ENCODE measurements at regions not wholly inside any gene's neighbourhood (a gene's known extent, or its start where the extent isn't known, plus 50 kb on each side); places are given as distances from the start of the nearest gene placed in this dataset.

DNA sequence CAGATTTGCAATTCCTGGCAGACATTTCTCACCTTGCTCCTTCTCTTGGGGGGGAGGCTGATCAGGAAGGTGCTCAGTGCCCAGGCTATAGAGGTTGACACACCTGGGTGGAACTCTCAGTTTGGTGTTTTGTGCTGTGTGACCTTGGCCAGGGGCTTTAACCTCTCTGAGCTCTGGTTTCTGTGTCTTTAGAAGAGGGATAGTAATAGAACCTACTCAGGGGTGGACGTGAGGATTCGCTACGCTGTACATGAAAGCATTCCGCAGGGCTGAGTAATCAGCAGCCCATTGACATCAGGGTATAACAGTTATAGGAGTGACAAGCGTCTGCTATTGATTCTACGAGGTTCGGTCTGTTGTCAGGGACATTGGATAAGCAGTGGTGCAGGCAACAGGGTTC, 98.1 kb downstream of the PHETA1 start:
- DNase-seq (ENCODE audit: low read depth): no peak
- Mint-ChIP-seq H3K27me3 (ENCODE audit: low read depth, unreplicated experiment) (peaks cover 10% of the 10 kb centered on the region), H3K9me3 (ENCODE audit: unreplicated experiment) (no peaks in the 10 kb centered on the region), H3K4me3 (ENCODE audit: unreplicated experiment) (no peak overlapping the region), H3K36me3 (ENCODE audit: low read depth, unreplicated experiment) (no peaks in the 10 kb centered on the region), H3K4me1 (ENCODE audit: low read depth, unreplicated experiment) (peaks cover 7% of the 10 kb centered on the region), H3K27ac (ENCODE audit: unreplicated experiment) (no peak overlapping the region)
- no peaks in the 10 kb centered on the region for H3K4me1 ChIP-seq (ENCODE audit: insufficient read depth, low read length)
- no peak overlapping the region for H3K27ac ChIP-seq (ENCODE audit: low read depth, low read length)
- H3K4me2 ChIP-seq (ENCODE audit: low read length): no peak overlapping the region
- H3K79me2 ChIP-seq (ENCODE audit: insufficient read depth, low read length): no peaks in the 10 kb centered on the region
- H2AFZ ChIP-seq (ENCODE audit: low read depth, low read length): no peak overlapping the region
- H3K4me3 ChIP-seq (ENCODE audit: insufficient read depth, low read depth, low read length): no peak overlapping the region
- H3K36me3 ChIP-seq (ENCODE audit: insufficient read depth, low read length): no peaks in the 10 kb centered on the region
- FAIRE-seq: no peak
- H3K27me3 ChIP-seq (ENCODE audit: insufficient read depth, low read length): peaks cover 19% of the 10 kb centered on the region
- TF ChIP-seq EZH2 (IDR thresholded peaks at IDR 0.05; ENCODE audit: insufficient read depth, low read length): no peak
- TF ChIP-seq, protein P1, sequence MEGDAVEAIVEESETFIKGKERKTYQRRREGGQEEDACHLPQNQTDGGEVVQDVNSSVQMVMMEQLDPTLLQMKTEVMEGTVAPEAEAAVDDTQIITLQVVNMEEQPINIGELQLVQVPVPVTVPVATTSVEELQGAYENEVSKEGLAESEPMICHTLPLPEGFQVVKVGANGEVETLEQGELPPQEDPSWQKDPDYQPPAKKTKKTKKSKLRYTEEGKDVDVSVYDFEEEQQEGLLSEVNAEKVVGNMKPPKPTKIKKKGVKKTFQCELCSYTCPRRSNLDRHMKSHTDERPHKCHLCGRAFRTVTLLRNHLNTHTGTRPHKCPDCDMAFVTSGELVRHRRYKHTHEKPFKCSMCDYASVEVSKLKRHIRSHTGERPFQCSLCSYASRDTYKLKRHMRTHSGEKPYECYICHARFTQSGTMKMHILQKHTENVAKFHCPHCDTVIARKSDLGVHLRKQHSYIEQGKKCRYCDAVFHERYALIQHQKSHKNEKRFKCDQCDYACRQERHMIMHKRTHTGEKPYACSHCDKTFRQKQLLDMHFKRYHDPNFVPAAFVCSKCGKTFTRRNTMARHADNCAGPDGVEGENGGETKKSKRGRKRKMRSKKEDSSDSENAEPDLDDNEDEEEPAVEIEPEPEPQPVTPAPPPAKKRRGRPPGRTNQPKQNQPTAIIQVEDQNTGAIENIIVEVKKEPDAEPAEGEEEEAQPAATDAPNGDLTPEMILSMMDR (IDR thresholded peaks at IDR 0.05; ENCODE audit: insufficient read depth, low read depth, low read length): no peak
- H4K20me1 ChIP-seq (ENCODE audit: insufficient read depth, low read length): no peaks in the 10 kb centered on the region
- no peak overlapping the region for H3K9ac ChIP-seq (ENCODE audit: low read length)
- no peaks in the 10 kb centered on the region for H3K9me3 ChIP-seq (ENCODE audit: insufficient read depth, low read depth, low read length)

DNA sequence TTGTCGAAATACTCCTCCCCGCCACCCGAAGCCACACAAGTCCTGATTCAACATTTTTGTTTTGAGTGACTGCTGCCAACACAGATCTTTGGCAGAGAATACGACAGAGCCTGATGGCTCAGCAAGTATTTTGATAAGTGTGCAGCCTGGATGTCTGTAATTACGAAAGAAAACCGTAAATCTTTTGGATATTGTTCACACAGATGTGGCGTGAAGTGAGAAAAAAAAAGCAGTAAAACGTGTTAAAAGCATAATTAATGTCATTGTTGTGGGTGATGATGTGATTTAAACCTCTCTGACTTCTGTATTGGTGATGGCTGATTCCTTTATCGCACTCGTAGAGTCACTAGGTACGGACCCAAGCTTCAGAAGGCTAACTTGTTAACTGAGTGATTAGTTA, 98.7 kb downstream of the PHETA1 start:
- no peaks in the 10 kb centered on the region for H3K9me3 Mint-ChIP-seq (ENCODE audit: unreplicated experiment)
- H3K9me3 ChIP-seq (ENCODE audit: insufficient read depth, low read depth, low read length): no peaks in the 10 kb centered on the region
- no peaks in the 10 kb centered on the region for H3K36me3 ChIP-seq (ENCODE audit: insufficient read depth, low read length)
- no peaks in the 10 kb centered on the region for H3K4me1 ChIP-seq (ENCODE audit: insufficient read depth, low read length)
- no peak overlapping the region for H3K27ac ChIP-seq (ENCODE audit: low read depth, low read length)
- no peaks in the 10 kb centered on the region for H3K79me2 ChIP-seq (ENCODE audit: insufficient read depth, low read length)
- DNase-seq (ENCODE audit: low read depth): no peak
- H3K9ac ChIP-seq (ENCODE audit: low read length): no peak overlapping the region
- H3K4me3 Mint-ChIP-seq (ENCODE audit: unreplicated experiment): no peak overlapping the region
- peaks cover 7% of the 10 kb centered on the region for H3K4me1 Mint-ChIP-seq (ENCODE audit: low read depth, unreplicated experiment)
- H3K4me2 ChIP-seq (ENCODE audit: low read length): no peak overlapping the region
- H3K4me3 ChIP-seq (ENCODE audit: insufficient read depth, low read depth, low read length): no peak overlapping the region
- H2AFZ ChIP-seq (ENCODE audit: low read depth, low read length): no peak overlapping the region
- FAIRE-seq: no peak
- peaks cover 8% of the 10 kb centered on the region for H3K27me3 Mint-ChIP-seq (ENCODE audit: low read depth, unreplicated experiment)
- H3K27me3 ChIP-seq (ENCODE audit: insufficient read depth, low read length): peaks cover 19% of the 10 kb centered on the region
- TF ChIP-seq EZH2 (IDR thresholded peaks at IDR 0.05; ENCODE audit: insufficient read depth, low read length): no peak
- TF ChIP-seq, protein P1 (IDR thresholded peaks at IDR 0.05; ENCODE audit: insufficient read depth, low read depth, low read length): no peak
- no peaks in the 10 kb centered on the region for H4K20me1 ChIP-seq (ENCODE audit: insufficient read depth, low read length)
- H3K36me3 Mint-ChIP-seq (ENCODE audit: low read depth, unreplicated experiment): no peaks in the 10 kb centered on the region
- H3K27ac Mint-ChIP-seq (ENCODE audit: unreplicated experiment): no peak overlapping the region

DNA sequence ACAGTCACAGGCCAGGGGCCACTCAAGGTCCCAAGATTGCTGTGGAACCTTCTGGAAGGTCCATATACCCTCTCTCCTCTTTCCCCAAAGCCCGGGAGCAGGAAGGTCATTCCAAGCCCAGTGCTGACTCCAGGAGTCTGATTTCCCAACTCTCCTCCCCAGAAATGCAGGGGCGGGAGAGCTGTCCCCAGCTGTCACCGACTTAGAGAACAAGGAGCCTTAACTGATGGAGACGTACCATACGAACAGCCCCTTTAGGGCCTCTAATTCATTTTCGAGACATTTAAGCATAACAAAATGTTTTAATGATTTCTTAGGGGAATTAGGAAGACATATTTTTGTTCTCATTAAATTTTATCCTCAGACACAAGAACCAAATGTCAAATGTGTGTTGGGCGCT, 99.2 kb downstream of the PHETA1 start:
- Histone ChIP-seq H3K4me1 (ENCODE audit: insufficient read depth, low read length) (no peaks in the 10 kb centered on the region), H3K4me2 (ENCODE audit: low read length) (no peak overlapping the region), H3K79me2 (ENCODE audit: insufficient read depth, low read length) (no peaks in the 10 kb centered on the region), H3K9ac (ENCODE audit: low read length) (no peak overlapping the region), H3K36me3 (ENCODE audit: insufficient read depth, low read length) (no peaks in the 10 kb centered on the region), H3K27ac (ENCODE audit: low read depth, low read length) (no peak overlapping the region), H3K9me3 (ENCODE audit: insufficient read depth, low read depth, low read length) (no peaks in the 10 kb centered on the region), H3K4me3 (ENCODE audit: insufficient read depth, low read depth, low read length) (no peak overlapping the region), H4K20me1 (ENCODE audit: insufficient read depth, low read length) (no peaks in the 10 kb centered on the region), H2AFZ (ENCODE audit: low read depth, low read length) (no peak overlapping the region), H3K27me3 (ENCODE audit: insufficient read depth, low read length) (peaks cover 15% of the 10 kb centered on the region)
- no peak for FAIRE-seq
- peaks cover 7% of the 10 kb centered on the region for H3K4me1 Mint-ChIP-seq (ENCODE audit: low read depth, unreplicated experiment)
- DNase-seq (ENCODE audit: low read depth): no peak
- TF ChIP-seq EZH2 (IDR thresholded peaks at IDR 0.05; ENCODE audit: insufficient read depth, low read length): no peak
- TF ChIP-seq, protein P1 (IDR thresholded peaks at IDR 0.05; ENCODE audit: insufficient read depth, low read depth, low read length): no peak
- H3K27me3 Mint-ChIP-seq (ENCODE audit: low read depth, unreplicated experiment): peaks cover 6% of the 10 kb centered on the region
- no peaks in the 10 kb centered on the region for H3K9me3 Mint-ChIP-seq (ENCODE audit: unreplicated experiment)
- no peaks in the 10 kb centered on the region for H3K36me3 Mint-ChIP-seq (ENCODE audit: low read depth, unreplicated experiment)
- H3K4me3 Mint-ChIP-seq (ENCODE audit: unreplicated experiment): no peak overlapping the region
- no peak overlapping the region for H3K27ac Mint-ChIP-seq (ENCODE audit: unreplicated experiment)
